A204.1 (cell line): ENCODE measurements at regions not wholly inside any gene's neighbourhood (a gene's known extent, or its start where the extent isn't known, plus 50 kb on each side); places are given as distances from the start of the nearest gene placed in this dataset.
"Not testable (repeated sequence)": the region's sequence is repeated elsewhere in the genome, so short reads cannot be mapped to it uniquely, and the experiment has no call there.

ENCODE experiments used
- FAIRE-seq: peaks from 2 replicates; lab custom pipeline; 2012; peaks lifted over from hg19 to GRCh38; lab: Jason Lieb, UNC

GRCh38 chrX:125507119-125507518, 187.4 kb downstream of the TEX13C start:
- no peak for FAIRE-seq

GRCh38 chrX:125520029-125520428, 200.4 kb downstream of the TEX13C start:
- FAIRE-seq: no peak

GRCh38 chrX:125522752-125523151, 203.1 kb downstream of the TEX13C start:
- no peak for FAIRE-seq

GRCh38 chrX:125532411-125533089, 212.9 kb downstream of the TEX13C start:
- no peak for FAIRE-seq

- FAIRE-seq: no peak
These were observed 213.7 kb downstream of the TEX13C start for GRCh38 chrX:125533352-125533751.

GRCh38 chrX:125544031-125544660, 224.5 kb downstream of the TEX13C start:
- FAIRE-seq: no peak

GRCh38 chrX:125544856-125545255, 225.2 kb downstream of the TEX13C start:
- FAIRE-seq: no peak

- no peak for FAIRE-seq
These were observed 257.8 kb downstream of the TEX13C start for GRCh38 chrX:125577479-125577878.

- FAIRE-seq: no peak
These were observed 284.8 kb downstream of the TEX13C start for GRCh38 chrX:125604448-125604847.

GRCh38 chrX:125605145-125605544, 285.5 kb downstream of the TEX13C start:
- FAIRE-seq: no peak

GRCh38 chrX:125614591-125615343, 295.1 kb downstream of the TEX13C start:
- not testable (repeated sequence) for FAIRE-seq

GRCh38 chrX:125620715-125621587, 301.3 kb downstream of the TEX13C start:
- FAIRE-seq: no peak

- no peak for FAIRE-seq
These were observed 301.9 kb downstream of the TEX13C start for GRCh38 chrX:125621588-125621927.

GRCh38 chrX:125622899-125623298, 303.2 kb downstream of the TEX13C start:
- no peak for FAIRE-seq

GRCh38 chrX:125627676-125628075, 308.0 kb downstream of the TEX13C start:
- no peak for FAIRE-seq

- no peak for FAIRE-seq
These were observed 308.8 kb downstream of the TEX13C start for GRCh38 chrX:125628435-125628834.

GRCh38 chrX:125641405-125641804, 321.7 kb downstream of the TEX13C start:
- no peak for FAIRE-seq

GRCh38 chrX:125646195-125646594, 326.5 kb downstream of the TEX13C start:
- FAIRE-seq: no peak

GRCh38 chrX:125651426-125651825, 331.8 kb downstream of the TEX13C start:
- FAIRE-seq: no peak

- no peak for FAIRE-seq
These were observed 334.8 kb downstream of the TEX13C start for GRCh38 chrX:125654501-125654900.

- FAIRE-seq: no peak
These were observed 354.1 kb downstream of the TEX13C start for GRCh38 chrX:125673758-125674157.

GRCh38 chrX:125678258-125678657, 358.6 kb downstream of the TEX13C start:
- no peak for FAIRE-seq

GRCh38 chrX:125680366-125680765, 360.7 kb downstream of the TEX13C start:
- FAIRE-seq: no peak
